Activated CD4-positive, alpha-beta T cell treated with anti-CD3 and anti-CD28 coated beads for 36 hours (primary cell): ENCODE measurements at regions not wholly inside any gene's neighbourhood (a gene's known extent, or its start where the extent isn't known, plus 50 kb on each side); places are given as distances from the start of the nearest gene placed in this dataset.

Source experiments
- ATAC-seq: fragments of 200-7000 bp; cut with Tn5 transposase; one replicate; pipeline ENCODE4 v1.10.0; 2021; ENCODE audit warnings: mild to moderate bottlenecking, moderate library complexity
- CTCF ChIA-PET: fragments of 350-600 bp; sonication (Branson Sonifier 250); formaldehyde crosslinking; loops from one replicate; lab custom pipeline; 2021; ENCODE audit warnings: antibody characterized with exemption; lab: Charles Lee
- POLR2A ChIA-PET: fragments of 350-600 bp; sonication (Branson Sonifier 250); formaldehyde crosslinking; loops from one replicate; lab custom pipeline; 2021; ENCODE audit warnings: antibody characterized with exemption, inconsistent platforms; lab: Charles Lee
- DNase-seq: peaks from one replicate; pipeline ENCODE4 v3.0.0-alpha.2; 2020
- H3K27ac Mint-ChIP-seq: one replicate; pipeline ENCODE4 v1.8.0; 2021; ENCODE audit warnings: mixed read lengths
- H3K27me3 Mint-ChIP-seq: one replicate; pipeline ENCODE4 v1.8.0; 2021; ENCODE audit warnings: mixed read lengths
- H3K36me3 Mint-ChIP-seq: one replicate; pipeline ENCODE4 v1.8.0; 2021; ENCODE audit warnings: low read depth, mixed read lengths
- H3K4me1 Mint-ChIP-seq: one replicate; pipeline ENCODE4 v1.8.0; 2021; ENCODE audit warnings: mixed read lengths
- H3K4me3 Mint-ChIP-seq: one replicate; pipeline ENCODE4 v1.8.0; 2021; ENCODE audit warnings: mild to moderate bottlenecking, moderate library complexity, mixed read lengths
- H3K9me3 Mint-ChIP-seq: one replicate; pipeline ENCODE4 v1.8.0; 2021; ENCODE audit warnings: low read depth, mixed read lengths
- intact Hi-C, 2 experiments: fragments of 100-400 bp; cut with DNase I in 1 of 2; cut with micrococcal nuclease in 1 of 2; formaldehyde crosslinking; loops; one replicate each; pipeline versions ENCODE4 v1.14.2 to v1.15.1; 2022 to 2024; cut with DNase I, micrococcal nuclease

DNA sequence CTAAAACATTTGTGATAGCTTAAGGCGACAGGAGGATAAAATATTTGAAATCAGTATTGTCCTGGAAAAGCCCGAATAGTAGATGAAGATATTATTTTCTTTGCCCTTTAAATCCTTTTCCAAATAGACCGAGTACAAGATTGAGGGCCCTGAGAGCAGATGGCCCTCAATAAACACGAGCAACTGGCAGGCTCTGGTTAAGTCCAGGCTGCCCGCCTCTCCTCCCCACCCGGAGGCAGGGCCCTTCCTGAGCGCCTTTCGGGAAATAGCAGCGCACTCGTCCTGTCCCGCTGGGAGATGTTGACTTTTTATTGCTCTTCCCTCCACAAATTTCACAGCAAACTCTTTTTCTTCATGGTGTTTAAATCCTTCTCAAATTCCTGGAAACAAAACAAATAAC lies 50.8 kb upstream of the MAX start:
- H3K4me1 Mint-ChIP-seq = no peaks in the 10 kb centered on the region
- ATAC-seq = no peak
- POLR2A ChIA-PET = no interaction called here
- intact Hi-C loops = no loop called here
- DNase-seq = no peak
- CTCF ChIA-PET = interaction anchor here (1.0 to 4.2 kb wide), 2 partner anchors 11 to 31 kb away, joined by 3 to 18 read pairs; no protein-coding TSS in a partner anchor
- no peak overlapping the region for H3K4me3 Mint-ChIP-seq
- H3K36me3 Mint-ChIP-seq = no peaks in the 10 kb centered on the region
- no peaks in the 10 kb centered on the region for H3K27me3 Mint-ChIP-seq
- H3K9me3 Mint-ChIP-seq = no peaks in the 10 kb centered on the region
- no peak overlapping the region for H3K27ac Mint-ChIP-seq

DNA sequence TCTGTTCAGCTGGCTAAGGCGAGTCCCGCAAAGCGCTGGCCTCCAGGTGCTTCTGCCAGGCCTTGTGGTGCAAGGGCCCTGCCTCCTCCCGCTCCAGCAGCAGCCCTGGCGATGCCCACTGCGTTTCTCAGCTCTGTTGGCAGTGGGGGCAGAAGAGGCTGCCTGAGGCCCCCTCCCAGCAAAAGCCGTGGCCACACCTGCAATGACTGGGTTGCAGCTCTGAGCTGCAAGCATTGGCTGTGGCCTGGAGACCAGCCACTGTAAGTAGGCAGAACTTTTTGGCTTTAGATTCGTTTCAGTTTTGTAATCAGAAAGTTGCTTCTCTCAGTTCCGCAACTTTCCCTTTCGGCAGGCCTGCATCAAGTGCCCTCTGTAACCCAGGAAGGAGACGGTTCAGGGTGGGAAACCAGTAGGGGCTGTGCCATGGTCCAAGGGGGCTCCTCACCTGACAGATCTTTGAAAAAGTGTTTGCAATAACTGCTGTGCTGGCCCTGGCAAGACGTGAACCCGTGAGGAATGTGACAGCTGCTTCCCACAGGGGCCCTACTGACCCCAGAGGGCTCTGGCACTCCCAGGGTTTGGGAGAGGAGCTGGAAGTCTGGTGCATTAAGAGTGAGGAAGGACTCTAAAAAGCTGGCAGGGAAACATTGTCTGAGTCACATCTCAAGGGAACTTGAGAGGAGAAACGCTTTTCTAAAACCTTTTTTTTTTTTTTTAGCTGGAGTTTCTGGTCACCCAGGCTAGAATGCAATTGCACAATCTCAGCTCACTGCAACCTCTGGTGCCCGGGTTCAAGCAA lies 54.5 kb upstream of the MAX start:
- Mint-ChIP-seq H3K36me3 (no peaks in the 10 kb centered on the region), H3K9me3 (no peaks in the 10 kb centered on the region), H3K4me3 (no peak overlapping the region), H3K4me1 (peaks cover 10% of the 10 kb centered on the region), H3K27me3 (no peaks in the 10 kb centered on the region), H3K27ac (no peak overlapping the region)
- ChIA-PET CTCF (interaction anchor here (0.5 to 4.2 kb wide), 6 partner anchors 7 to 758 kb away, joined by 3 to 18 read pairs (median 3); no protein-coding TSS in a partner anchor), POLR2A (interaction anchor here (0.6 kb wide), 1 partner anchor 9 kb away, joined by 3 read pairs; no protein-coding TSS in a partner anchor)
- ATAC-seq (no peak), DNase-seq (no peak)
- intact Hi-C loops = no loop called here

DNA sequence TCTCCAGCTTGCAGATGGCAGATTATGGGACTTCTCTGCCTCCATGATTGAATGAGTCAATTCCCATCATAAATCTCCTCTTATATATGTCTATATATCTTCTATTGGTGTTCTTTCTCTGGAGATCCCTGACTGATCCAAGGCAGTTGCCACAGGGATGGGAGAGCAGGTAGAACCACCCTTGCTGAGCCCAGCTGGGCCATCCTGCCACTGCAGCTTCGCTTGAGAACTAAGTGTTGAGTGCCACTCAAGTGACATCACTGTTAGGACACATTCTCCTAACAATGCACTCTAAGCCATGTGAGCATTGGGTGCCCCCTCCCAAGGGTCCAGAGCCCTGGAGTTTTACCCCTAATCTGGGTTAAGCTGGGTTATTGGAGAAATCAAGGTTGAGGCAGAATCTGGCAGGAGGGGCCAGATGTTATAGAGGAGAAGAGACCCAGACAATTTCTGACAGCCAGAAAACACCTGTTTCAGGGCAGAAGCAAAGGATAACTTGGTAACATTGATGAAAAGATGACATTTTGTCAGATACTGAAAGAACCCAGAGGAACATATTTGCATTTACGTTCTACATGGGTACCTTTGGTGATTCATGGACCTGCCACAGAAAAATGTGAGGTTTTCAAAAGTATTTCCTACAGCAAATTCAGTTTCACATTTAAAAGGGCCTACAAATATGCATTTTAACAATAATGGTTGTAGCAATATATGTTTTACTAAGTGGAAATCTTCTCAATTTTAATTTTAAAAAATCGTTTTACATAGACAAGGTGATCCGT lies 57.2 kb upstream of the MAX start:
- intact Hi-C loops = loop anchor here in 1 of 2 experiments (5.0 kb wide), 1 partner anchor 128 kb away; no protein-coding TSS in a partner anchor
- no peaks in the 10 kb centered on the region for H3K9me3 Mint-ChIP-seq
- peak; percentile 57 for ATAC-seq
- POLR2A ChIA-PET = no interaction called here
- DNase-seq = no peak
- peaks cover 10% of the 10 kb centered on the region for H3K4me1 Mint-ChIP-seq
- no peaks in the 10 kb centered on the region for H3K27me3 Mint-ChIP-seq
- H3K27ac Mint-ChIP-seq = no peak overlapping the region
- CTCF ChIA-PET = interaction anchor here (1.1 to 1.5 kb wide), 2 partner anchors 10 to 31 kb away, joined by 4 to 6 read pairs; no protein-coding TSS in a partner anchor
- H3K4me3 Mint-ChIP-seq = no peak overlapping the region
- no peaks in the 10 kb centered on the region for H3K36me3 Mint-ChIP-seq

DNA sequence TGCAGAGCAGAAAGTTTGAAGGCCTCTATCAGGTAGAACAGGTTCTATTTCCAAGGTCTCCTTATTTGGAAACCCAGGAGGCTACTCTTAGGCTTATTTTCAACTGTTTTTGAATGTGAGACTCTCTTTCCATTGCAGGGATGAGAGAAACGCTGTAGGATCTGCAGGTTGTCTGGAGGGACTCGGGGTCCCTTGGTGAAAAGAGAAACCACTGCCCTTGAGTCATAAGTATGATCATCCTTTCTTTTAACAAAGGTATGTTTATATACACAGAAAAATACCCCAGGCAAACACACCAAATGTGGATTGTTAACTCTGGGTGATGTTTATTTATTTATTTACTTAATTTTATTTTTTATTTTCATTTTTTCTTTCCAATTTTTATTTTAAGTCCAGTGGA lies 57.8 kb upstream of the MAX start:
- CTCF ChIA-PET = interaction anchor here (0.7 kb wide), 1 partner anchor 200 kb away, joined by 3 read pairs; no protein-coding TSS in a partner anchor
- no peaks in the 10 kb centered on the region for H3K36me3 Mint-ChIP-seq
- H3K9me3 Mint-ChIP-seq = no peaks in the 10 kb centered on the region
- no peak overlapping the region for H3K27ac Mint-ChIP-seq
- H3K4me1 Mint-ChIP-seq = peaks cover 10% of the 10 kb centered on the region
- intact Hi-C loops = loop anchor here in 1 of 2 experiments (5.0 kb wide), 1 partner anchor 127 kb away; no protein-coding TSS in a partner anchor
- H3K4me3 Mint-ChIP-seq = no peak overlapping the region
- ATAC-seq = no peak
- POLR2A ChIA-PET = interaction anchor here (0.6 to 0.7 kb wide), 2 partner anchors 9 to 1403 kb away, joined by 4 to 10 read pairs; no protein-coding TSS in a partner anchor
- no peaks in the 10 kb centered on the region for H3K27me3 Mint-ChIP-seq
- DNase-seq = no peak

DNA sequence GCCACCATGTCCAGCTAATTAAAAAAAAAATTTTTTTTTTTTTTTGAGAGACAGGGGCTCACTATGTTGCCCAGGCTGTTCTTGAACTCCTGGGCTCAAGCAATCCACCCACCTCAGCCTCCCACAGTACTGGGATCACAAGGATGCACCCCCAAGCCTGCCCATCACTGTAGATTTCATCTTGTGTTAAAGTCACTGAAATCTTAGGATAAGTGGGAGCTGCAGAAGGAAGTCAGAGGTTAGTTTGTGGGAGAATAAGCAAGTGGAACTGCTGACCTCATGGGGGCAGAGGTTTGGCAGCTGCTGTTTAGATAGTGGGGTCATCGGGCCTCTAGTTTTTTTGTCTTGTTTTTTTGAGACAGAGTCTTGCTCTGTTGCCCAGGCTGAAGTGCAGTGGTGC lies 59.7 kb upstream of the MAX start:
- Mint-ChIP-seq H3K27me3 (no peaks in the 10 kb centered on the region), H3K9me3 (no peaks in the 10 kb centered on the region), H3K36me3 (no peaks in the 10 kb centered on the region), H3K27ac (no peak overlapping the region), H3K4me3 (no peak overlapping the region), H3K4me1 (peaks cover 10% of the 10 kb centered on the region)
- ChIA-PET CTCF (interaction anchor here (0.6 to 1.5 kb wide), 4 partner anchors 23 to 797 kb away, joined by 3 to 6 read pairs (median 4); no protein-coding TSS in a partner anchor), POLR2A (no interaction called here)
- ATAC-seq (no peak), DNase-seq (no peak)
- intact Hi-C loops = loop anchor here in 1 of 2 experiments (5.0 kb wide), 1 partner anchor 125 kb away; no protein-coding TSS in a partner anchor

DNA sequence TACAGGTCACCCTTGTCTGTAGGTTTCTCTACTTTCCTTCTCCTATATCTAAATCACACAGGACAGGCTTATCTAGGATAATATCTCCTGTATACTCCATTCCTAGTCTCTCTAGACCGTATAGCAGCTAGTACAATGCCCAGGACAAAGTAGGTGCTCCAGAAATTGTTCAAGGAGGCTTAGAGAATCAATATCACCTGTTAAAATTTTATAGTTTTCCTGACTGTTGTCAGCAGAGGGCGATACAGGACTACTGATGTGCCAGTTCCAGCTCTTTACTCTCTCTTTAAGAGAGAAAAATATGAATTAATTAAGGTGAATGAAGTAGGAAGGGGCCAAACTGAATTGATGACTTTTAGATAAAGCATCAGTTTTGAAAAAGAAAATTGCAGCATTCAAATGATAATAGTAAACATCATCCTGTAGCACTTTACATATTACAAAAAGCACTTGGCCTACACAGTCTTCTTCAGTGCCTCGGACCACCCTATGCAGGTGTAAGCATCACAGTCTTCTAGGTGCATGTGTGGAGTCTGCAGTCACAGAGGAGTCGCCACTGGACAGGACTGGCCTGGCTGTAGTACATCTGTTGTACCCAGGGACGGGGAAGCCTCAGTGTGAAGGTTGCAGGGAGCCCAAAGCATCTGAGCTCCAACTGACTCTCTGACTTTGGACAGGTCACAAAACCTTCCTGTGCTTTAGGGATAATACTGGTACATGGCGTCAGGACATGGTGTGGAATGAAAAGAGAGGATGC lies 61.9 kb upstream of the MAX start:
- Mint-ChIP-seq H3K36me3 (no peaks in the 10 kb centered on the region), H3K9me3 (no peaks in the 10 kb centered on the region), H3K4me1 (peaks cover 14% of the 10 kb centered on the region), H3K27ac (no peak overlapping the region), H3K4me3 (no peak overlapping the region), H3K27me3 (no peaks in the 10 kb centered on the region)
- DNase-seq (peak; percentile 56), ATAC-seq (peak; percentile 60)
- intact Hi-C loops = loop anchor here (1.0 to 5.0 kb wide), 7 partner anchors 123 to 906 kb away; partner anchors contain the start of gene FUT8 (in 1 of the 2)
- POLR2A ChIA-PET = interaction anchor here (0.6 kb wide), 1 partner anchor 62 kb away, joined by 10 read pairs; no protein-coding TSS in a partner anchor
- CTCF ChIA-PET = interaction anchor here (0.6 to 3.2 kb wide), 30 partner anchors 10 to 1196 kb away, joined by 3 to 24 read pairs (median 3); no protein-coding TSS in a partner anchor

DNA sequence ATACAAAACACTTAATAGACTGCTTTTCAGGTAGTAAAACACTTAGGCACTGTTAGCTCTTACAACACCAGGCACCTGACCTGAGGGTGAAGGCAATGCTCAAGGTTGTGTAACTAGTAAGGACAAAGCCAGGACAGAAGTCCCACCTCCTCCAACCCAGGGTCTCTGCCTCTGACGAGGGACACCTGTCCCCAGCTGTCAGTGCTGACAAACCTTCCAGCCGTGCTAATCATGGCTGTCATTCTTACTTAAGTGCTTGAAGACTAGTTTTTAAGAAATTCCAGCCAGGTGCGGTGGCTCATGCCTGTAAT lies 62.5 kb upstream of the MAX start:
- ATAC-seq = no peak
- Mint-ChIP-seq H3K4me3 (no peak overlapping the region), H3K9me3 (no peaks in the 10 kb centered on the region), H3K27ac (no peak overlapping the region), H3K27me3 (peaks cover 3% of the 10 kb centered on the region), H3K4me1 (peaks cover 14% of the 10 kb centered on the region), H3K36me3 (no peaks in the 10 kb centered on the region)
- ChIA-PET POLR2A (no interaction called here), CTCF (interaction anchor here (0.6 to 3.2 kb wide), 27 partner anchors 10 to 1195 kb away, joined by 3 to 24 read pairs (median 3); no protein-coding TSS in a partner anchor)
- no peak for DNase-seq
- intact Hi-C loops = loop anchor here (1.0 to 5.0 kb wide), 7 partner anchors 123 to 906 kb away; partner anchors contain the start of gene FUT8 (in 1 of the 2)

DNA sequence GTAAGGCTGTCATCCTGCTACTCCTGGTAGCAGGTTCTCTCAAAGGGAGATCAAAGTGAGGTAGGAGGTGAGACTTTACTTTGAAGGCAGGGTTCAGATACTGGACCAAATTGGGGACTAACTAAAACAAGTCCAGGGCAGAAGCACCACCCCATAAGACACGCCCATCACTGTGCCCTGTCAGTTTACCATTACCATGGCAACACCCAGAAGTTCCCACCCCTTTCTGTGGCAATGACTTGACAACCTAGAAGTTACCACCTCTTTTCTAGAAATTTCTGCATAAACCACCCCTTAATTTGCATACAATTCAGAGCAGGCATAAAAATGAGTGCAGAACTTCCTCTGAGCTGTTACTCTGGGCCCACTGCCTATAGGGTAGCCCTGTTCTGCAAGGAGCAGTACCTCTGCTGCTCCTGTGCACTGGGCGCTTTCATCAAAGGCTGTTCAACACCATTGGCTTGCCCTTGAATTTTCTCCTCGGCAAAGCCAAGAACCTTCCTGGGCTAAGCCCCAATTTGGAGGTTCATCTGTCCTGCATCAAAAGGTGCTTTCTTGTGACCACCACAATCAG lies 64.8 kb upstream of the MAX start:
- intact Hi-C loops = no loop called here
- Mint-ChIP-seq H3K27me3 (peaks cover 6% of the 10 kb centered on the region), H3K4me3 (no peak overlapping the region), H3K4me1 (peaks cover 19% of the 10 kb centered on the region), H3K9me3 (no peaks in the 10 kb centered on the region), H3K27ac (no peak overlapping the region), H3K36me3 (no peaks in the 10 kb centered on the region)
- ATAC-seq (peak; percentile 38), DNase-seq (peak; percentile 49)
- ChIA-PET POLR2A (no interaction called here), CTCF (interaction anchor here (0.6 to 1.6 kb wide), 2 partner anchors 34 to 55 kb away, joined by 3 read pairs; no protein-coding TSS in a partner anchor)

DNA sequence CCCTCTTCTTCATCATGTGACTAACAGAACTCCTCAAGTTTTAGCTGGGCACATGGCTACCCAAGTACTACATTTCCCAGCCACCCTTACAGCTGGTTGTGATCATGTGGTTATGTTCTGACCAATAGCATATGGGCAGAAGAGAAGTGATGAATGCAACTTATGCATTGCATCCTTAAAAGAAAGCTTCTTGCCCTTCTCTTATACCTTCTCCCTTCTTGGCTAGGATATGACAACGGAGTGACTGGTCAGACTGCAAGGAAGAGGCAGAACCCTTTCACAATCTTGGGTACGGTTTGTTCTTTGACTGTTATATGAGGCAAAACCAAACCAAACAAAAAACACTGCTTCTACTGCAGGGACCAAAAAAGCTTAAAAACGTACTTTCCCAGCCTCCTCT lies 66.5 kb upstream of the MAX start:
- CTCF ChIA-PET = interaction anchor here (0.6 to 1.6 kb wide), 11 partner anchors 11 to 791 kb away, joined by 3 to 6 read pairs (median 3); no protein-coding TSS in a partner anchor
- ATAC-seq (no peak), DNase-seq (no peak)
- Mint-ChIP-seq H3K27me3 (peaks cover 6% of the 10 kb centered on the region), H3K27ac (no peak overlapping the region), H3K4me3 (no peak overlapping the region), H3K4me1 (peaks cover 19% of the 10 kb centered on the region), H3K36me3 (no peaks in the 10 kb centered on the region), H3K9me3 (no peaks in the 10 kb centered on the region)
- POLR2A ChIA-PET = interaction anchor here (0.6 to 0.7 kb wide), 3 partner anchors 8 to 104 kb away, joined by 5 to 10 read pairs (median 6); no protein-coding TSS in a partner anchor
- intact Hi-C loops = no loop called here

DNA sequence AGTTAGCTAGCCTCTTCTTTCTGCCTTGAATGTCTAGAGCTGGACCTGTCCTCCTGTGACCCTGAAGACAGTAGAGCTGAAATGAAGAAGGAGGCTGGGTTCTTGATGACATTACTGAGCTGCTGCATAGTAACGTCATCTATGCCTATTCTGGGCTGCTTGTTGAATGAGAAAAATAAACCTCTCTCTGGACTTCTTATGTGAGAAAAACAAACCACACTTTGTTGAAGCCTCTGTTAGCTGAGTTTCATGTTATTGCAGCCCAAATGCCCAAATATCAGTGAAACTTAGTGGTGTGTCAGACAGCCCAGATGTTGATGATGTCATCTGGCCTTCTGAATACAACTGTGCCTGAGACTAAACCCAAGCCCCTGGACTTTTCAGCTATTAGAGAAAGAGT lies 67.0 kb upstream of the MAX start:
- ATAC-seq (peak; percentile 46), DNase-seq (peak; percentile 22)
- H3K9me3 Mint-ChIP-seq = no peaks in the 10 kb centered on the region
- intact Hi-C loops = no loop called here
- H3K4me3 Mint-ChIP-seq = no peak overlapping the region
- no peak overlapping the region for H3K27ac Mint-ChIP-seq
- no peaks in the 10 kb centered on the region for H3K36me3 Mint-ChIP-seq
- H3K4me1 Mint-ChIP-seq = peaks cover 19% of the 10 kb centered on the region
- POLR2A ChIA-PET = interaction anchor here (0.6 to 0.7 kb wide), 3 partner anchors 9 to 103 kb away, joined by 5 to 10 read pairs (median 6); no protein-coding TSS in a partner anchor
- H3K27me3 Mint-ChIP-seq = peaks cover 9% of the 10 kb centered on the region
- CTCF ChIA-PET = interaction anchor here (0.7 to 1.6 kb wide), 9 partner anchors 12 to 791 kb away, joined by 3 to 6 read pairs (median 3); no protein-coding TSS in a partner anchor
